ENCODE measurements at regions not wholly inside any gene's neighbourhood (a gene's known extent, or its start where the extent isn't known, plus 50 kb on each side); places are given as distances from the start of the nearest gene placed in this dataset.
"Not testable (repeated sequence)": the region's sequence is repeated elsewhere in the genome, so short reads cannot be mapped to it uniquely, and the experiment has no call there.

DNA sequence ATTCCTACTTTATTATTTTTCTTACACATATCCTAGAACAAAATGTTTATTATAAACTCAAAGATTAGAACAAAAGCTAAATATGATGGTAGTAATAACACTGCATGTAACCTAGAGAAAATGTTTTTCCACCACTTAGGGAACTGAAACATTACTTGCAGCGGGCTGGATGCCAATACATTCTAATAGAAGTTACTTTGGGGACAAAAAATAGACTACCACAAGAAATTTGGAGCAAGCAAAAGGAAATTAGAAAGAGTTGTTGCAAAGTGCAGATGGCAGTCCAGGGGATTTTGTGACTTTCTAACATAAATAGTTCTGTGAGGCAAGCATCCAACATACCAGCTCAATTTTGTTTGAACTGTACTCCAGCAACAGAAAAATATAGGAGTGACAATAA, 255.3 kb upstream of the GRIN3A start:
- no peak for DNase-seq (ENCODE audit: low spot score)

DNA sequence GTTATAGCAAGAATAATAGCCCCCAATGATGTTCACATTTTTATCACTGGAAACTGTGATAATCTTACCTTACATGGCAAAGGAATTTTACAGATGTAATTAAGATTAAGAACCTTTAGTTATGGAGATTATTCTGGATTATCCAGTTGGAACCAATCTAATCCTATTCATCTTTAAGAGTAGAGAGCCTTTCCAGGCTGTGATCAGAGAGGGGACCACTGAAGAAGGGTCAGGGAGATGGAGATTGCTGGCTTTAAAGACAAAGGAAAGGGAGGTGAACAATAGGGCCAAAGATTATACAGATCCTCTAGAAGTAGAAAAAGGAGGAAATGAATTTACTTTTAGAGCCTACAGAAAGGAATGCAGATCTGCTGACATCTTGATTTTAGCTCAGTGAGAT, 253.5 kb upstream of the GRIN3A start:
- no peak for DNase-seq (ENCODE audit: low spot score)

DNA sequence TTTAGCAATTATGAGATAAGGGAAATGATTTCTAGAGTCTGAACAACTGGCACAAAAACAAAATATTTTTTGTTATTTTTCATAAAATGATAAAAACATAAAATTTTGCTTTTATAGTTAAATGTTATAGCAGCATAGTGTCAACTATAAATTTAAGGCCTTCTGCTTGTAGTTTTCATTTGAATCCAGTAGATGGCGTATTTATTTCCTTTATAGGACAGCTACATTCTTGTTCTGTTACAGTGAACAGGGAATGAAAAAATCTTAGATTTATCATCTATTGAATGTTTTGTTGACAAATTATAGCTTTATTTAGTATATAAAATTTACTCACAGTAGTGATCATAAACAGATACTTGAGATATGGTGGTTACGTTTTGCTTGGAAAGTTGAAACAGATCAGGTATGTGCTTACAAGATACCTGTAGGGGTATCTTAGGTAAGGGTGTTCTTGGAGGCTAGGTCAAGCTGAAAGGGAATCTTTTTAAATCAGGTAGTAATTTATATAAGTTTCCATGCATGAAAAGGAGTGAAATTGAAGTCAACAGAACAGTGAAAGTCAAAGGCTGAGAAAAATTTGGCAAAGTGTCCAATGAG, 239.3 kb upstream of the GRIN3A start:
- DNase-seq (ENCODE audit: low spot score), result peak; percentile 46

DNA sequence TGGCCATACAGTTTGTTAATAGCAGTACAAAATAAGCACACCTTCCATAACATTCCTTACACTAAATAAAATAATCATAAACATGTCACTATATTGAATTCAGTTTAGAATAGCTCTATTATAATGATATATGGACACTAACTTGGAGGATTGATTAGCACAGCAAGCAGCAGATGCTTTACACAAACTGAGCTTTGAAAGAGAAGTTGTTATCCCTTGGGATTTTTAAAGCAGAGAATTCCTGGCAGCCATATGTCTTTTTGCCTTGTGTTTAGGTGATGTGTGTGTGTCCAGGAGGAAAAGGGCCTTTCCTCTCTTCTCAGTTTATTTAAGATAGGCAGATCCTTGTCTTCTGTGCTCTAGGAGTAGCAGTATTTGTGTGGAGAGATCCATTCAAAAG, 232.2 kb upstream of the GRIN3A start:
- DNase-seq (ENCODE audit: low spot score), result no peak

DNA sequence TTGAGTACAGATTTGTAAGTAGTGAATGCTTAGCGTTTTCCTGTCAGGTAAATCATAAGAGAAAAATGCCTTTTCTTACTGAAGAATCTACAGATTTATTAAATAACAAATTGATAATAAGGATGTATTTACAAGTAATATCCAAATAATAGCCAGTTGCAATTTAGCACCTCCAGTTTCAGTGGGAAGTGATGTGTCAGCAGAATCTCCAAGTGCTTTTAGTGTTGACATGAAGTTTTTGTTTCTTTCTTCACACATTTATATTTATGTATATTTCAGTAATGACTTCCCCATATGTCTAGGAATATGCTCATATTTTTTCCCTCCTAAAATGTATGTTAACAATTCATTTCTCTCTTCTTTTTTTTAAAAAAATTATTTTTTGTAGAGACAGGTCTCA, 229.9 kb upstream of the GRIN3A start:
- DNase-seq (ENCODE audit: low spot score), result no peak

DNA sequence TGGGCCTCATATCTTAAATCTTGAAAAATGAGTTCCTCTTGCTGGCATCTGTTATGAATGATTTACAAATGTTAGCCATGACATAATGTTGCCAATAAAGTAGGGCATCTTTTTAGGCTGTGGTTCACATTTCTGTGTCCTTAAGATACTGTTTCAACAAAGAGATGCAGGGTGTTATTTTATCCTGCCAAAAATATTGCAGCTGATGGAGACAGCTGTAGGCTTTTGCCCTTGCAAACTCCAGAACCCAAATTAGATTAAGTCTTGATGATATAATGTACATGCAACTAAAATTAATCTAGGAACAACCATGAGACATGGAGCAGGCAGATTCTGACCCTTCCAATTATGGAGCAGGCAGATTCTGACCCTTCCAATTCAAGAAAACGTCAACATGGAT, 228.2 kb upstream of the GRIN3A start:
- DNase-seq (ENCODE audit: low spot score), result no peak

DNA sequence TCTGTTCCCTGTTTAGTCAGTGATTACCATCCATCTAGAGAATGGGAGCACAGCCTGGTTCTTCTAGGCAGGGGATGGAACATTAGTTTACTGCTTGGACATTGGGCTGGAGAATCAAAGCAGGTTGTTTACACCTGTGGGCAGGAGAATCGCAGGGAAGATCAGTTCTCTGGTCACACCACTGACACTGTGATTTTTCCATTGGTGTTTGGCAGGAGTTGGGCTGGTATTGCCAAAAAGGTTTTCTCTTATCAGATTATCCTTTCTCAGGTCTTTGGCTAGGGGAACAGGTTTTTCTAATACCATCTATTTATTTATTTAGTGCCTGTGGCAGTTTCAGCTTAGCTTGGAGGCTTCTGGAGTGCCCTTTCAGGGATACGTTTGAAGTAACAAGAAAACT, 219.3 kb upstream of the GRIN3A start:
- DNase-seq (ENCODE audit: low spot score), result no peak

DNA sequence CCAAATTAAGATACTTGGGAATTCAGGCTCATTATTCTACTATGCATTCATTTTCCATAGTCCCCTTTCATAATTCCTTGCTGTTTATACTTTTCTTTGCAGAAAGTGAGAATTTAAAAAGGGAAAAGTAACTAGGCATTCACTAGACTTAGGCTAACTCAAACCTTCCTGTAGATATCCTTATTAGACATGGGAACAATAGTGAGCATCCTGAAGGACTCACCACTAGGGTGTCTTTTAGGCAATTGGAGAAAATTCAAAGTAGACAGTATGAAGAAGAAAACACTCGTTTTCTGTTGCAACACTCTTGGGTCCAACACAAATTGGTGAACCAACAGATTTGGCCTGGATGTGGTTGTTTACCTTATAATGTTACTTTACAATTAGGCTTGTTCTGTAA, 213.2 kb upstream of the GRIN3A start:
- no peak for DNase-seq (ENCODE audit: low spot score)

DNA sequence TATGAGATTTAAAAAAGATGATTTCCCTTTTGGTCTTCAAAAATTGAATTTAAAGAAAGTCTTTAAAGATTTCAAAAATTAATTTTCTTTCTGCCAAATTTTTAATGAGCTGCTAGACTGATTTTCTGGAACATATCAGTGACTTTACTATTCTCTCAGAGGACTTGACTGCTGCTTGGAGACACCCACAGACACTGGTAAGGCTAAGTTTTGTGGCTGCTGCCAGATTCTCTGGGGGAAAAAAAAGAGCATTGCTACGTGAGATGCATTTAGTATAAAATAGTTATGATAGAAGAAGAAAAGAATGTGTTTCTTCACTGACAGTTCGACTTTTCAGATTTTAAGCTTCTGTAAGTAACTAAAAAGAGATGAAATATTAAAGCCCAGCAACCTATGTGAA, 193.3 kb upstream of the GRIN3A start:
- DNase-seq (ENCODE audit: low spot score), result no peak

DNA sequence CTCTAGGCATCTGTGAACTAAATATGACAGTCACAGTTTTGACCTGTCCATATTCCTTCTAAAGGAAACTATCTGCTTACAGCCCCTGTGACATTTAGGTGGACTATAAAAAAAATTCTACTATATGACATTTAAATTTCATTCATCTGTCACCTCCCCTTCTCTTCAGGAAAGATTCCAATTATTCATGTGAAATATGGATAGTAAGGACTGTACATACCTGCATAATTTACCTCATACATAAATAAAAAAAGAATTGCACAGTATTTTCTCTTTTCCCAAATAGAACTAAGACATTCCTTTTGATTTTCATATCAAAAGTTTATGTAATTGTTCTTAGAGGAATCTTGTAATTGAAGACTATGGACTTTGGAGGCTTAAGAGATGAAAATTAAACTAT, 192.3 kb upstream of the GRIN3A start:
- DNase-seq (ENCODE audit: low spot score), result no peak

DNA sequence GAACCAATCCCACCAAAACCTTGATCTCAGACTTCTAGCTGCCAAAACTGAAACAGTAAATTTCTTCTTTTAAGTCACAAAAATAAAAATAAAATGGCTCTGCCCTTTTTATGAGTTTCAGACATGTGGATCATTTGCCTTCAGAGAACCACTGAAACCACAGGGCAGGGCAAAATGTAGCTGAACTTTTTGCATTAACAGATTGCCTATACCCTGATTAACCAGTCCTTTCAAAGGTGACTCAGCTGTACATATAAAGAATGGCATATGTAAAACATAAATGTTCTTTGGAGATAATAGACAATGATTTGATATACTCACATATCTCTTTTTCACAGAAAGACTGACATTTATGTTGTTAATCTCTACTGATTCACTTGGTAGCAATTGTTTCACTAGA, 187.1 kb upstream of the GRIN3A start:
- no peak for DNase-seq (ENCODE audit: low spot score)

DNA sequence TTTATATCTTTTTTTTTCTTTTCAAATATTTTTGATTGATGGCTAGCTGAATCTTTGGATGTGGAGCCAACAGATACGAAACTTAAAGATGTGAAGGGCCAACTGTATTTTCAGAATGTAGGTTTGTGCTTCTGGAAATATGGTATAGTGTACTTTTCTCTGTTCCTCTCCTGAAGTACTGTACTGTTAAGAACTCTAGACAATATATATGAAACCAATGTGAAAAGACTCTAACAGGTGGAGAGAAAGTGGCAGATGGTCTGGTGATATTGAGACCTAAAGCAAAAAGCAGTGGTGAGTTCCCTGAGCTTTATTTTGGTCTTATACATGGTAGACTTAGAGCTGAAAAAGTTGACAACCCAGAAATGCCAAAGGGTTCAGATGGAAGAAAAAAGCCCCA, 185.0 kb upstream of the GRIN3A start:
- DNase-seq (ENCODE audit: low spot score), result no peak

DNA sequence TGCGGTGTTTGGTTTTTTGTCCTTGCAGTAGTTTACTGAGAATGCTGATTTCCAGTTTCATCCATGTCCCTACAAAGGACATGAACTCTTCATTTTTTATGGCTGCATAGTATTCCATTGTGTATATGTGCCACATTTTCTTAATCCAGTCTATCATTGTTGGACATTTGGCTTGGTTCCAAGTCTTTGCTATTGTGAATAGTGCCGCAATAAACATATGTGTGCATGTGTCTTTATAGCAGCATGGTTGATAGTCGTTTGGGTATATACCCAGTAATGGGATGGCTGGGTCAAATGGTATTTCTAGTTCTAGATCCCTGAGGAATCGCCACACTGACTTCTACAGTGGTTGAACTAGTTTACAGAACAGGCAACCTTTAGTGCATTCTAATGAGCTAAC, 178.5 kb upstream of the GRIN3A start:
- not testable (repeated sequence) for DNase-seq (ENCODE audit: low spot score)

DNA sequence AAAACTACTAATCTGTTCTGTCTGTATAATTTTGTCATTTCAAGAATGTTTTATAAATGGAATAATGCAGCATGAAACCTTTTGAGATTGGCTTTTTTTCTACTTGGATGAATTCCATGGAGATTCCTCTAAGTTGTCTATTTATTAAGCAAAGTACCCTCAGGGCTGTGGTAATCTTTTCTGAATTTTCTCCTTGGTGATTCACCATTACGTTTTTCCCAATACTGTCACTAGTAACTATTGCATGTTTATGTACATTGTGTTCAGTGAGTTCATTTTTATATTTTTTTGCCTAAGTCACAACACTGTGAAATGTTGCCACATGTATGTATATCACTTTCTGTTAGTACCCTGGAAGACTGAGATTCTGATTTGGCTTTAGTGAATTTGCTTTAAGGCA, 177.0 kb upstream of the GRIN3A start:
- no peak for DNase-seq (ENCODE audit: low spot score)

DNA sequence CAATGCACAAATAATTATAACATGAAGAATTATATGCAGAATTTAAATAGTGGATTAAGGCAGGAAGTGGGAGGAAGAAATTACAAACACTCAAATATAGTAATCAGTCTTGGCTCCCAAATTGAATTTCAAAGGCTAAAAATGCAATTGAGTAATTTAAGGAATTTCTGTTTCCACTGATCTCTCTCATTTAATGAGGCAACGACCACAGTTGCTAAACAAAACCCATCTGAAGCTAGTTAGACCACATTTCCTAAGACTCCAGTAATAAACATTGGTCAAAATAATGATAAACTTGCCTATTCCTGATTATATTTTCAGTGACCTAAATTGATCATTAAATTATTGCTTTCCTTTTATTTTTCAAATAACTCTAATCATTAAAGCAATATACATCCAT, 174.3 kb upstream of the GRIN3A start:
- DNase-seq (ENCODE audit: low spot score), result no peak

DNA sequence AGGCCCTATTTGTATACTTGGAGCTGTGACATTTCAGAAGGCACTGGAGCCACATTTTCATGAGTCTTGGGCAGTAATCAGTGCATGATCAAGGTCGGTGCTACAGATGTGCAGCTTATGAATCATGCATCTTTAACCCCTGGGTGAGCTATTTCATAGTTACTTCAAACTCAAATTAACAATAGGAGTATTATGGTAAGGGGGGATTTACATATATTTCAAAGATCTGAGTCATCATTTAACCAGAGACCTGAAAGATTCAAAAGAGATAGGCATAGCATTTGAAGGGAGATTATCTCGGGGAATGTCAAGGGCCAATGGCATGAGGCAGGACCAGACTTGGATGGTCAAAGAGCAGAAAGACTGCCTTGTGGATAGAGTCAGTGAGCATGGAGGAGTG, 169.0 kb upstream of the GRIN3A start:
- no peak for DNase-seq (ENCODE audit: low spot score)

DNA sequence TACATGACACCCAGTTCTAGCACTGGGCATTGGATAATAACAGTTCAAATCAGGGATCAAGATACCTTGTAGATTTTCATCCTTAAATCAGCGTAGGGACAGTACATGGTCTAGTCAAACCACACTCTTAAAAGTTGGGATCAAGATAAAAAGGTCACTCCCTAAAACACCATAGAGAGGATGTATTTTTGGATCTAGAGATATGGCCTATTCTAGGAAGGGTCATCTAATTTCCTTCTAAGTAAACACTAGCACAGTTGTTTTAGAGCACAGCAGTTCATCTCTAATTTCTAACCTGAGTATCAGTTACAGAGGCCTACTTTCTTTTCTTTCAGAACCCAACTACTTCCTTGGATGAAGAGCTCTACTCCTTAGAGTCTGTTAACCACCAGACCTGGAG, 166.4 kb upstream of the GRIN3A start:
- DNase-seq (ENCODE audit: low spot score), result no peak

DNA sequence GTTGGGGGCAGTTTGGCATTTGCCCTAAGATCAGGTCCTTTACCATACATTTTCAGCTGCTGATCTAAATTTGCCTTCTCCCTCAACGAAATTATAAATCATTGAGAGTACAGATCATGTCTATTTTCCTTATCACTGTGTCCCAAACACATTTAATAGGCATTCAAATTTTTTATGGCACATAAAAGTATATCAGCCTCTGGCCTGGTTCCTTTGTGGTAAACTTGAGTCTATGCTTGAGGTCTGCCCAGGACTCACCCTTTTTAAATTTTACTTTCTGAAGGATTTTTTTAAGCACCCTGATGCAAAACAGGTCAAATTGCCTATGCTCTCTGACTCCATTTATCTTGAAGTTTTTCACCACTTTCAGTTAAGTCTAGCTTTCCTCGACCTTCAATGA, 163.6 kb upstream of the GRIN3A start:
- DNase-seq (ENCODE audit: low spot score), result no peak

DNA sequence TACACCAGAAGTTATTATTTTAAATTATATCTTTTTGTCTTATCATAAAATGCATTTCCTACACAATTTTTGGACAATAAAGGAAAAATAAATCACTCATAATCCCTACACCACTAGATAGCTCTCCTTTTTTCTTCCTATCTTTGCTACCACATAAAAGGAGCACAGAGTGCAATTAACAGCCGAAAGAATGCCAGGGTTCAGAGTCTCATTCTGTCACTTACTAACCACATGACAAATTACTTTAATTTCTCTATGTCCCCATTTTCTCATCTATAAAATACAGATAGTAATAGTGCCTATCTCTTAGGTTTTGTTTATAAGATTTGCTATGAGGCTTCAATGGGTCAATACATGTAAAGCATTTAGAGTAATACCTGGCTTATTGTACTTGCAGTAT, 158.7 kb upstream of the GRIN3A start:
- no peak for DNase-seq (ENCODE audit: low spot score)

DNA sequence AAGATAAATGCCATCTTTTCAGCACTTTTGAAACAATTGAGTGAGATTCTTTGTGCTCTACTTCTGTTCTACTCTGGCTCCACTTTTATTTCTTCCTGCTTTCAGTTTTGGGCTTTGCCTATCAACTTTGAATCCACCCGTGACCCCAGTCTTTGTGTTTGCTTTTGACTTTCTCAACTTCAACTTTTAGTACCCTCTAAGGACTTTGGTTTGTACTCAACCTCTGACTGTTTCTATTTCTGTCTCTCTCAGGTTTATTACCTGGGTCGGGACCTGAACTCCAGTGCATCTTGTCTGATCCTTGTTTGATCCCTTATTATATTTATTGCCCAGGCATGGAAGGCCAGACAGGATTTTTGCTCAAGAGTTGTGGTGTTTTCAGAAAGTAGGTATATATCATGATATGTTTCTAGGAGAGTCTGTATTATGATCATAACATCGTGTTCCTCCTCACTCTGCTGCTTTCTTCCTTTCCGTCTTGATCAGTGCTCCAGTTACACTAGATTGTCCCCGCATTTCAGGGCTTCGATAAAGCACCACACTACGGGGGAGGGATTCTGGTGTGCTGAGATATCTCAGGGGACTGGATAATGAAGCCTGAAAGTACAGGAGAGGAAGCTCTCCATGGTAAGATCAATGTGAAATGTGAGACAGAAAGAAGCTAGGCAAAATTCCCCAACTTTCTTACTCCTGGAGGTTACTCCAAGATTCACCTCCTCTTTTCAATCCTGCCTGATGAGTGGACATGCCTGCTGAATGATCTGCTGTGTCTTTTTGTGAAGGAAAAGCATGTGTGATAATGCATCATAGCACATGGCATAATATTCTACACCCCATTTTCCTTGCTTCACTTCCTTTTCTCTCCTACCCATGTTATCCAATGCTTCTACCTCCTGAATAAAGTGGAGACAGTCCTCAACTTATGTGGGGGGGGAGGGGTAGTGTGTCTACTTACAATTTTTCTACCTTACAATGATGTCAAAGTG, 155.5 kb upstream of the GRIN3A start:
- DNase-seq (ENCODE audit: low spot score), result no peak

DNA sequence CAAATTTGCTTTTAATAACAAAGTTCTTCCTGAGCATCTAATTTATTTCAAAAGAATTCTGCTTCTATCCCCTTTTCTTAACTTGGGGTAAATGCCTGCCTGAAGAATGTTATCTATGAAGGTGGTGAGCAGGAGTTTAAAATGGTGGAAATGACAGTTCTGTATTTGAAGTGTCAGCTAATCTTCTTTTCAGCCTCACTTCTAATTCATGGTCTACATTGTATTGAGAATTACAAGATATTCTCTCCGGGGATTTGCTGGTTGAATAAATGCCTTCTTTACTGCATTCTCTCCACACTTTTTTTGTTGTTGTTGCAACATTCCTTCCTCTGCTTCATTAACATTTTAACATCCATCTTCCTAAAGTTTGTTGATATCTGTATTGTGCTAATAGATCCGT, 143.1 kb upstream of the GRIN3A start:
- no peak for DNase-seq (ENCODE audit: low spot score)

DNA sequence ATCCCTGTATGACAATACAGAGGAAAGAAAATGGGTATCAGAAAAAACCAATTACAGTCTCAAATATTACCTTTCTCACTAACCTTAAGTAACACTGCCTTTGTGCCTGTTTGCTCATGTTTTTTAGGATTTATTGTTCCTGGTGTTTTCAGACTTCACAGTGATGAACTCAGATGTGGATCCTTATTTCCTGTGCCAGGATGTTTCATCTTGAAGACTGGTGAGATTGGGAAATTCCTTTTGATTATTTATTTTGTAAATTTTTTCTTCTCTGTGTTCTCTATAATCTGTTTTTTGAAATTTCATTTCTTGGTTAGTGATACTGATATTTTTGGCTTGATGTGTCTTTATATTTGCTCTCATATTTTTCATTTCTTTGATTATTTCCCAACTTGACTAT, 142.4 kb upstream of the GRIN3A start:
- DNase-seq (ENCODE audit: low spot score), result no peak

DNA sequence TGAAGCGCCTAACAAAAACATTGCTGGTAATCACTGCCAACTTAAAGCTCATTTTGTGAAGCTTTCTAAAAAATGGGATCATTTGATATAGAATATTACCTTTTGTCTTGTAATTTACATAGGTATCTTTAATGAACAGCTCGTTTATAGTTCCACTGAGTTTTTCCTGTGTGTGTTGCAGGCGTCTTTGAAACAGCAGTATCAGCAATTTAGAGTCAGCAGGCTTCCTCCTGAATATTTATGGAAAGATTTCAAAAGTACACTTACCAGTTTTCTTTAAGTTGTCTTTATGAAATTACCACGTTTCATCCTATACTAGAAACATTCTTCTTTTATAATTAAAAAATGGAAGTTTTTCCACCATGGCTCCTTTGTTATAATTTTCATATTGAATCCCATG, 140.3 kb upstream of the GRIN3A start:
- DNase-seq (ENCODE audit: low spot score), result no peak
